H1 (cell line): ENCODE measurements at regions not wholly inside any gene's neighbourhood (a gene's known extent, or its start where the extent isn't known, plus 50 kb on each side); places are given as distances from the start of the nearest gene placed in this dataset.
A peak's percentile ranks its signal among the peaks of the same experiment; 100 is the strongest.

Source experiments
- CTCF ChIA-PET: fragments of 300-600 bp; sonication (Branson Sonifier 250); formaldehyde crosslinking; loops from one replicate; lab custom pipeline; 2021; ENCODE audit not compliant: partially characterized antibody; lab: Charles Lee
- POLR2A ChIA-PET: fragments of 300-600 bp; sonication (Branson Sonifier 250); formaldehyde crosslinking; loops from one replicate; lab custom pipeline; 2021; ENCODE audit warnings: inconsistent platforms; ENCODE audit not compliant: partially characterized antibody; lab: Charles Lee
- DNase-seq, 2 experiments: peaks; one replicate each; pipeline versions ENCODE4 v3.0.0 to v3.0.0-alpha.2; 2010 to 2022; ENCODE audit warnings: low spot score in 2 of 2, low read depth in 1 of 2, mixed read lengths in 1 of 2
- FAIRE-seq: peaks from 2 replicates; lab custom pipeline; 2011; peaks lifted over from hg19 to GRCh38; lab: Jason Lieb, UNC
- H2AFZ ChIP-seq: 2 replicates; pipeline ENCODE4 v1.8.1; 2012; ENCODE audit warnings: low read length, inconsistent platforms
- H2AK5ac ChIP-seq: 2 replicates; pipeline ENCODE4 v1.6.1; 2013; ENCODE audit warnings: low read depth, low read length
- H2BK120ac ChIP-seq: replicated peaks from 2 replicates; pipeline ENCODE3; 2013; ENCODE audit warnings: low read depth, low read length, inconsistent platforms
- H2BK12ac ChIP-seq: 2 replicates; pipeline ENCODE4 v1.6.1; 2013; ENCODE audit warnings: low read depth, low read length
- H2BK15ac ChIP-seq: 2 replicates; pipeline ENCODE4 v1.6.1; 2013; ENCODE audit warnings: low read length
- H2BK20ac ChIP-seq: 2 replicates; pipeline ENCODE4 v1.6.1; 2013; ENCODE audit warnings: low read length
- H2BK5ac ChIP-seq: 2 replicates; pipeline ENCODE4 v1.6.1; 2013; ENCODE audit warnings: low read depth, low read length
- H3K14ac ChIP-seq: 2 replicates; pipeline ENCODE4 v1.6.1; 2013; ENCODE audit warnings: inconsistent platforms; ENCODE audit not compliant: insufficient read length
- H3K18ac ChIP-seq: 2 replicates; pipeline ENCODE4 v1.6.1; 2013; ENCODE audit warnings: low read length; ENCODE audit errors: extremely low read depth
- H3K23ac ChIP-seq: 2 replicates; pipeline ENCODE4 v1.6.1; 2013; ENCODE audit warnings: inconsistent platforms; ENCODE audit not compliant: insufficient read length
- H3K23me2 ChIP-seq: 2 replicates; pipeline ENCODE4 v1.6.1; 2013; ENCODE audit warnings: low read depth, low read length
- H3K27ac ChIP-seq: 2 replicates; pipeline ENCODE4 v1.6.1; 2011; ENCODE audit warnings: low read depth, low read length, inconsistent platforms
- H3K27me3 ChIP-seq, 4 experiments: replicated peaks in 1 of 4; 1 replicate in 1 of 4; 2 replicates in 3 of 4; pipeline versions ENCODE4 v1.6.1 to v1.8.1; 2011 to 2013; ENCODE audit warnings: low read length in 3 of 4, mild to moderate bottlenecking in 3 of 4, inconsistent platforms in 2 of 4, mixed read lengths in 2 of 4, moderate library complexity in 1 of 4; ENCODE audit not compliant: control insufficient read depth in 3 of 4, insufficient read depth in 3 of 4; ENCODE audit errors: extremely low read depth in 1 of 4
- H3K36me3 ChIP-seq, 4 experiments: 2 replicates each; pipeline versions ENCODE4 v1.6.1 to v1.8.1; 2011 to 2013; ENCODE audit warnings: mild to moderate bottlenecking in 4 of 4, low read length in 3 of 4, moderate library complexity in 2 of 4, control low read depth in 1 of 4, inconsistent platforms in 1 of 4; ENCODE audit not compliant: insufficient read depth in 4 of 4, control insufficient read depth in 2 of 4
- H3K4ac ChIP-seq: replicated peaks from 2 replicates; pipeline ENCODE3; 2013; ENCODE audit warnings: low read length, low read depth, mixed read lengths, inconsistent platforms; ENCODE audit not compliant: insufficient read length
- H3K4me1 ChIP-seq, 4 experiments: replicated peaks in 1 of 4; 1 replicate in 1 of 4; 2 replicates in 3 of 4; pipeline versions ENCODE4 v1.6.1 to v1.8.1; 2011 to 2013; ENCODE audit warnings: low read length in 3 of 4, inconsistent platforms in 2 of 4, mixed read lengths in 1 of 4; ENCODE audit not compliant: insufficient read depth in 4 of 4, control insufficient read depth in 3 of 4
- H3K4me2 ChIP-seq, 2 experiments: 2 replicates each; pipeline versions ENCODE4 v1.6.1 to v1.8.1; 2011 to 2013; ENCODE audit warnings: low read depth in 2 of 2, low read length in 2 of 2, control low read depth in 1 of 2, inconsistent platforms in 1 of 2, mild to moderate bottlenecking in 1 of 2; ENCODE audit not compliant: insufficient read depth in 1 of 2
- H3K4me3 ChIP-seq, 4 experiments: fragments of 200-600, 300-600 bp in 1 of 4; sonication (generic), shearing (Covaris generic), sonication (Bioruptor Twin) in 1 of 4; 2 replicates each; pipeline versions ENCODE4 v1.5.1 to v1.8.1; 2011 to 2016; ENCODE audit warnings: low read length in 4 of 4, low read depth in 3 of 4, control low read depth in 2 of 4, inconsistent platforms in 2 of 4, mild to moderate bottlenecking in 2 of 4, mixed read lengths in 1 of 4, moderate library complexity in 1 of 4; ENCODE audit not compliant: insufficient read depth in 2 of 4; ENCODE audit errors: extremely low read depth in 1 of 4
- H3K56ac ChIP-seq: replicated peaks from 2 replicates; pipeline ENCODE3; 2013; ENCODE audit warnings: low read depth, mild to moderate bottlenecking, mixed read lengths, low read length, inconsistent platforms; ENCODE audit not compliant: insufficient read length
- H3K79me1 ChIP-seq: 2 replicates; pipeline ENCODE4 v1.6.1; 2013; ENCODE audit warnings: low read depth, low read length, control low read depth
- H3K79me2 ChIP-seq, 2 experiments: 2 replicates each; pipeline versions ENCODE4 v1.6.1 to v1.8.1; 2012 to 2013; ENCODE audit warnings: low read length in 2 of 2, mild to moderate bottlenecking in 2 of 2, inconsistent platforms in 1 of 2; ENCODE audit not compliant: insufficient read depth in 2 of 2, control insufficient read depth in 1 of 2
- H3K9ac ChIP-seq, 4 experiments: replicated peaks in 1 of 4; 1 replicate in 1 of 4; 2 replicates in 3 of 4; pipeline versions ENCODE4 v1.6.1 to v1.8.1; 2011 to 2013; ENCODE audit warnings: low read depth in 3 of 4, low read length in 3 of 4, control low read depth in 2 of 4, mild to moderate bottlenecking in 2 of 4, moderate library complexity in 2 of 4, inconsistent platforms in 1 of 4; ENCODE audit errors: extremely low read depth in 1 of 4
- H3K9me3 ChIP-seq, 2 experiments: 2 replicates each; pipeline versions ENCODE4 v1.6.1 to v1.8.1; 2012 to 2013; ENCODE audit warnings: mild to moderate bottlenecking in 2 of 2, moderate library complexity in 2 of 2, control low read depth in 1 of 2, inconsistent platforms in 1 of 2, low read depth in 1 of 2, low read length in 1 of 2, mixed read lengths in 1 of 2; ENCODE audit not compliant: insufficient read depth in 2 of 2
- H4K20me1 ChIP-seq, 2 experiments: replicated peaks in 1 of 2; 2 replicates each; pipeline versions ENCODE3 to v1.8.1; 2011 to 2013; ENCODE audit warnings: inconsistent platforms in 2 of 2, low read length in 2 of 2, mild to moderate bottlenecking in 1 of 2; ENCODE audit not compliant: insufficient read depth in 2 of 2, control insufficient read depth in 1 of 2
- H4K5ac ChIP-seq: 2 replicates; pipeline ENCODE4 v1.6.1; 2013; ENCODE audit warnings: low read length, low read depth, mixed read lengths, inconsistent platforms; ENCODE audit not compliant: insufficient read length
- H4K8ac ChIP-seq: 2 replicates; pipeline ENCODE4 v1.8.0; 2013; ENCODE audit warnings: mild to moderate bottlenecking, moderate library complexity, low read length, inconsistent platforms; ENCODE audit not compliant: insufficient read depth; ENCODE audit errors: extremely low read depth
- H4K91ac ChIP-seq: replicated peaks from 2 replicates; pipeline ENCODE3; 2013; ENCODE audit warnings: low read length, mixed read lengths, inconsistent platforms; ENCODE audit not compliant: insufficient read length
- ASH2L ChIP-seq: fragments of 200-600, 300-600 bp; sonication (generic); IDR thresholded peaks from one replicate; pipeline ENCODE4 v1.7.1; 2017; ENCODE audit warnings: low read length
- BACH1 ChIP-seq: IDR thresholded peaks from 2 replicates; pipeline ENCODE4 v1.6.1; 2012; ENCODE audit warnings: low read length, improper control_type of control experiment
- BRCA1 ChIP-seq: IDR thresholded peaks from 2 replicates; pipeline ENCODE4 v1.6.1; 2012; ENCODE audit warnings: low read depth, low read length, improper control_type of control experiment
- CBX5 ChIP-seq: fragments of 300-800, 300-1000 bp; sonication (generic); IDR thresholded peaks from 2 replicates; pipeline ENCODE4 v1.7.1; 2016; ENCODE audit warnings: antibody characterized with exemption, low read length, low read depth
- CHD1 ChIP-seq: IDR thresholded peaks from 2 replicates; pipeline ENCODE4 v1.6.1; 2012; ENCODE audit warnings: low read depth, low read length, improper control_type of control experiment
- CTCF ChIP-seq, 3 experiments: IDR thresholded peaks; 1 replicate in 2 of 3; 2 replicates in 1 of 3; pipeline versions ENCODE4 v1.5.1 to v1.6.1; 2011; ENCODE audit warnings: low read length in 3 of 3, mild to moderate bottlenecking in 3 of 3, inconsistent platforms in 2 of 3, low read depth in 1 of 3, moderate library complexity in 1 of 3; ENCODE audit not compliant: insufficient read depth in 1 of 3; ENCODE audit errors: control extremely low read depth in 1 of 3
- MAFK ChIP-seq: IDR thresholded peaks from 2 replicates; pipeline ENCODE4 v1.6.1; 2012; ENCODE audit warnings: low read depth, mild to moderate bottlenecking, improper control_type of control experiment, low read length
- RBBP5 ChIP-seq: IDR thresholded peaks from 2 replicates; pipeline ENCODE4 v1.7.1; 2012; ENCODE audit warnings: low read depth, mild to moderate bottlenecking, inconsistent platforms, low read length, moderate library complexity, borderline replicate concordance
- SAP30 ChIP-seq: fragments of 300-600 bp; sonication (generic); IDR thresholded peaks from 2 replicates; pipeline ENCODE4 v1.7.1; 2012; ENCODE audit warnings: low read length, moderate library complexity, mild to moderate bottlenecking, inconsistent platforms; ENCODE audit not compliant: insufficient read depth, insufficient replicate concordance
- WGBS, 2 experiments: shearing (Covaris generic) in 1 of 2; methylation state at CpG; one replicate each; pipeline versions ENCODE4 v1.1.6 to v1.1.7; 2013 to 2015; ENCODE audit warnings: low lambda C conversion rate in 2 of 2, mixed read lengths in 2 of 2, inconsistent platforms in 1 of 2, low coverage in 1 of 2, missing lambda C conversion rate in 1 of 2; ENCODE audit not compliant: insufficient replicate concordance in 2 of 2, insufficient coverage in 1 of 2, insufficient read length in 1 of 2; ENCODE audit errors: extremely low coverage in 1 of 2, missing lambda C conversion rate in 1 of 2; 5-methylcytosine and 5-hydroxymethylcytosine counted together
- TF ChIP-seq, protein P1 (sequence below): IDR thresholded peaks from 2 replicates; pipeline ENCODE4 v1.6.1; 2012; ENCODE audit warnings: inconsistent platforms

DNA sequence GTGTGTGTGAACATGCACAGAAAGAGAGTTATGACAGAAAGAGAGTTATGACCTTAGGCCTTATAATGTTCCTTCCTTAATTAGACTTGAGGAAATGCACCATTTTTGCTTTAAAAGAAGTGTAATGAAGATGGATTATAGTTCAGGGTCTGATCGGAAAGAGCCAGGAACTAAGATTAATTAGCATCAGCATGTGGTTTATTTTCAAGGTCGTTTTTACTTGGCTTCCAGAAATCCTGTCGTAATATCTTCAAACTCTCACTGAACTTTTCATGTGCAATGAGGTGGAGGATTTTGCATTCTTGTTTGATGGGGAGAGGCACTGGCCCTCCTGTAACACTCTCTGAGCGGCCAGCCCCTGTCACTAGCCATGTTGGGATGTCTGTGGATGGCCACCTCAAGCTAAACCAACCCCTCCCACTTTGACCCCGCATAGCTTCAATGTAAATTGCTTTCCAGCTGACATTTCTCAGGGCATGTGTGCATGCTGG, 116.8 kb downstream of the CDC5L start:
- Histone ChIP-seq H3K36me3 (no peaks in the 10 kb centered on the region), H2AK5ac (no peak overlapping the region), H2BK15ac (no peak overlapping the region), H3K4me3 (no peak overlapping the region), H2AFZ (no peak overlapping the region), H3K27me3 (no peaks in the 10 kb centered on the region), H2BK120ac (no peak overlapping the region), H4K8ac (no peak overlapping the region), H3K9ac (no peak overlapping the region), H3K4me2 (no peak overlapping the region), H3K23ac (no peak overlapping the region), H3K23me2 (no peaks in the 10 kb centered on the region; the same call in 1 of the 2 replicates), H3K4me1 (no peaks in the 10 kb centered on the region), H2BK20ac (no peak overlapping the region), H4K91ac (no peak overlapping the region), H2BK12ac (no peak overlapping the region), H2BK5ac (no peak overlapping the region), H3K27ac (no peak overlapping the region), H3K56ac (no peak overlapping the region), H3K4ac (no peak overlapping the region), H3K79me2 (no peaks in the 10 kb centered on the region), H4K20me1 (no peaks in the 10 kb centered on the region), H3K79me1 (no peaks in the 10 kb centered on the region), H3K14ac (no peak overlapping the region), H3K18ac (no peak overlapping the region), H3K9me3 (no peaks in the 10 kb centered on the region), H4K5ac (no peak overlapping the region)
- DNase-seq (peak in 1 of 2 experiments; percentile 1), FAIRE-seq (no peak)
- 91% methylated on average over 5 of the region's 5 CpGs; no CpG with 5 or more reads in 1 of the 2 experiments for WGBS, 2 experiments
- ChIA-PET POLR2A (no interaction called here), CTCF (interaction anchor here (1.1 to 3.1 kb wide), 2 partner anchors 16 to 29 kb away, joined by 3 to 10 read pairs; no protein-coding TSS in a partner anchor)
- no peak for TF ChIP-seq RBBP5
- TF ChIP-seq, protein P1, sequence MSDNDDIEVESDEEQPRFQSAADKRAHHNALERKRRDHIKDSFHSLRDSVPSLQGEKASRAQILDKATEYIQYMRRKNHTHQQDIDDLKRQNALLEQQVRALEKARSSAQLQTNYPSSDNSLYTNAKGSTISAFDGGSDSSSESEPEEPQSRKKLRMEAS: no peak
- no peak for TF ChIP-seq ASH2L
- no peak for TF ChIP-seq BRCA1
- TF ChIP-seq CTCF (IDR thresholded peaks at IDR 0.05; ENCODE audit: control extremely low read depth in 1 of 3, insufficient read depth in 1 of 3, low read depth in 1 of 3, low read length in 3 of 3): no peak
- no peak for TF ChIP-seq CBX5
- TF ChIP-seq SAP30: no peak
- TF ChIP-seq CHD1: no peak
- TF ChIP-seq MAFK: no peak
- TF ChIP-seq BACH1: no peak
